ENCODE measurements at regions not wholly inside any gene's neighbourhood (a gene's known extent, or its start where the extent isn't known, plus 50 kb on each side); places are given as distances from the start of the nearest gene placed in this dataset.

GRCh38 chr4:58522765-58523382, 1412.7 kb upstream of the IGFBP7 start:
- Histone ChIP-seq H3K9ac (ENCODE audit: low read depth in 1 of 2, low read length in 2 of 2) (no peak overlapping the region), H3K9me3 (ENCODE audit: control insufficient read depth in 2 of 2, low read length in 2 of 2) (no peaks in the 10 kb centered on the region), H3K36me3 (ENCODE audit: control insufficient read depth in 2 of 2, insufficient read depth in 2 of 2, low read length in 2 of 2) (no peaks in the 10 kb centered on the region), H3K4me1 (ENCODE audit: control insufficient read depth in 2 of 2, insufficient read depth in 2 of 2, low read length in 2 of 2) (no peaks in the 10 kb centered on the region), H3K4me3 (ENCODE audit: low read length in 2 of 2) (no peak overlapping the region), H3K27ac (ENCODE audit: low read depth in 2 of 2, low read length in 2 of 2) (no peak overlapping the region), H3K27me3 (ENCODE audit: control insufficient read depth in 2 of 2, insufficient read depth in 2 of 2, low read length in 2 of 2) (no peaks in the 10 kb centered on the region)

- Histone ChIP-seq H3K4me1 (ENCODE audit: control insufficient read depth in 2 of 2, insufficient read depth in 2 of 2, low read length in 2 of 2) (no peaks in the 10 kb centered on the region), H3K9me3 (ENCODE audit: control insufficient read depth in 2 of 2, low read length in 2 of 2) (no peaks in the 10 kb centered on the region), H3K27me3 (ENCODE audit: control insufficient read depth in 2 of 2, insufficient read depth in 2 of 2, low read length in 2 of 2) (no peaks in the 10 kb centered on the region), H3K27ac (ENCODE audit: low read depth in 2 of 2, low read length in 2 of 2) (no peak overlapping the region), H3K4me3 (ENCODE audit: low read length in 2 of 2) (no peak overlapping the region), H3K36me3 (ENCODE audit: control insufficient read depth in 2 of 2, insufficient read depth in 2 of 2, low read length in 2 of 2) (no peaks in the 10 kb centered on the region), H3K9ac (ENCODE audit: low read depth in 1 of 2, low read length in 2 of 2) (no peak overlapping the region)
Measured at GRCh38 chr4:58515226-58515625, 1405.0 kb upstream of the IGFBP7 start.

GRCh38 chr4:58514299-58514698, 1404.1 kb upstream of the IGFBP7 start:
- Histone ChIP-seq H3K27me3 (ENCODE audit: control insufficient read depth in 2 of 2, insufficient read depth in 2 of 2, low read length in 2 of 2) (no peaks in the 10 kb centered on the region), H3K4me3 (ENCODE audit: low read length in 2 of 2) (no peak overlapping the region), H3K4me1 (ENCODE audit: control insufficient read depth in 2 of 2, insufficient read depth in 2 of 2, low read length in 2 of 2) (no peaks in the 10 kb centered on the region), H3K36me3 (ENCODE audit: control insufficient read depth in 2 of 2, insufficient read depth in 2 of 2, low read length in 2 of 2) (no peaks in the 10 kb centered on the region), H3K27ac (ENCODE audit: low read depth in 2 of 2, low read length in 2 of 2) (no peak overlapping the region), H3K9ac (ENCODE audit: low read depth in 1 of 2, low read length in 2 of 2) (no peak overlapping the region), H3K9me3 (ENCODE audit: control insufficient read depth in 2 of 2, low read length in 2 of 2) (no peaks in the 10 kb centered on the region)

GRCh38 chr4:58510652-58511051, 1400.5 kb upstream of the IGFBP7 start:
- Histone ChIP-seq H3K4me1 (ENCODE audit: control insufficient read depth in 2 of 2, insufficient read depth in 2 of 2, low read length in 2 of 2) (no peaks in the 10 kb centered on the region), H3K9ac (ENCODE audit: low read depth in 1 of 2, low read length in 2 of 2) (no peak overlapping the region), H3K27me3 (ENCODE audit: control insufficient read depth in 2 of 2, insufficient read depth in 2 of 2, low read length in 2 of 2) (no peaks in the 10 kb centered on the region), H3K4me3 (ENCODE audit: low read length in 2 of 2) (no peak overlapping the region), H3K9me3 (ENCODE audit: control insufficient read depth in 2 of 2, low read length in 2 of 2) (no peaks in the 10 kb centered on the region), H3K27ac (ENCODE audit: low read depth in 2 of 2, low read length in 2 of 2) (no peak overlapping the region), H3K36me3 (ENCODE audit: control insufficient read depth in 2 of 2, insufficient read depth in 2 of 2, low read length in 2 of 2) (no peaks in the 10 kb centered on the region)

GRCh38 chr4:58507079-58507478, 1396.9 kb upstream of the IGFBP7 start:
- Histone ChIP-seq H3K36me3 (ENCODE audit: control insufficient read depth in 2 of 2, insufficient read depth in 2 of 2, low read length in 2 of 2) (no peaks in the 10 kb centered on the region), H3K9me3 (ENCODE audit: control insufficient read depth in 2 of 2, low read length in 2 of 2) (no peaks in the 10 kb centered on the region), H3K27ac (ENCODE audit: low read depth in 2 of 2, low read length in 2 of 2) (no peak overlapping the region), H3K9ac (ENCODE audit: low read depth in 1 of 2, low read length in 2 of 2) (no peak overlapping the region), H3K4me3 (ENCODE audit: low read length in 2 of 2) (no peak overlapping the region), H3K4me1 (ENCODE audit: control insufficient read depth in 2 of 2, insufficient read depth in 2 of 2, low read length in 2 of 2) (no peaks in the 10 kb centered on the region), H3K27me3 (ENCODE audit: control insufficient read depth in 2 of 2, insufficient read depth in 2 of 2, low read length in 2 of 2) (no peaks in the 10 kb centered on the region)

- no peak overlapping the region for H3K27ac ChIP-seq (ENCODE audit: low read depth in 2 of 2, low read length in 2 of 2)
Measured at GRCh38 chr4:58502839-58503238, 1392.7 kb upstream of the IGFBP7 start.

GRCh38 chr4:58499182-58499581, 1389.0 kb upstream of the IGFBP7 start:
- Histone ChIP-seq H3K27me3 (ENCODE audit: control insufficient read depth in 2 of 2, insufficient read depth in 2 of 2, low read length in 2 of 2) (no peaks in the 10 kb centered on the region), H3K9me3 (ENCODE audit: control insufficient read depth in 2 of 2, low read length in 2 of 2) (no peaks in the 10 kb centered on the region), H3K36me3 (ENCODE audit: control insufficient read depth in 2 of 2, insufficient read depth in 2 of 2, low read length in 2 of 2) (no peaks in the 10 kb centered on the region), H3K9ac (ENCODE audit: low read depth in 1 of 2, low read length in 2 of 2) (no peak overlapping the region), H3K4me3 (ENCODE audit: low read length in 2 of 2) (no peak overlapping the region), H3K27ac (ENCODE audit: low read depth in 2 of 2, low read length in 2 of 2) (no peak overlapping the region), H3K4me1 (ENCODE audit: control insufficient read depth in 2 of 2, insufficient read depth in 2 of 2, low read length in 2 of 2) (no peaks in the 10 kb centered on the region)

More at GRCh38 chr4:58502839-58503238, 1392.7 kb upstream of the IGFBP7 start:
- Histone ChIP-seq H3K9ac (ENCODE audit: low read depth in 1 of 2, low read length in 2 of 2) (no peak overlapping the region), H3K4me1 (ENCODE audit: control insufficient read depth in 2 of 2, insufficient read depth in 2 of 2, low read length in 2 of 2) (no peaks in the 10 kb centered on the region), H3K4me3 (ENCODE audit: low read length in 2 of 2) (no peak overlapping the region), H3K9me3 (ENCODE audit: control insufficient read depth in 2 of 2, low read length in 2 of 2) (no peaks in the 10 kb centered on the region), H3K27me3 (ENCODE audit: control insufficient read depth in 2 of 2, insufficient read depth in 2 of 2, low read length in 2 of 2) (no peaks in the 10 kb centered on the region), H3K36me3 (ENCODE audit: control insufficient read depth in 2 of 2, insufficient read depth in 2 of 2, low read length in 2 of 2) (no peaks in the 10 kb centered on the region)

GRCh38 chr4:58491620-58492019, 1381.4 kb upstream of the IGFBP7 start:
- Histone ChIP-seq H3K4me3 (ENCODE audit: low read length in 2 of 2) (no peak overlapping the region), H3K4me1 (ENCODE audit: control insufficient read depth in 2 of 2, insufficient read depth in 2 of 2, low read length in 2 of 2) (no peaks in the 10 kb centered on the region), H3K36me3 (ENCODE audit: control insufficient read depth in 2 of 2, insufficient read depth in 2 of 2, low read length in 2 of 2) (no peaks in the 10 kb centered on the region), H3K9ac (ENCODE audit: low read depth in 1 of 2, low read length in 2 of 2) (no peak overlapping the region), H3K9me3 (ENCODE audit: control insufficient read depth in 2 of 2, low read length in 2 of 2) (no peaks in the 10 kb centered on the region), H3K27ac (ENCODE audit: low read depth in 2 of 2, low read length in 2 of 2) (no peak overlapping the region), H3K27me3 (ENCODE audit: control insufficient read depth in 2 of 2, insufficient read depth in 2 of 2, low read length in 2 of 2) (no peaks in the 10 kb centered on the region)

- Histone ChIP-seq H3K36me3 (ENCODE audit: control insufficient read depth in 2 of 2, insufficient read depth in 2 of 2, low read length in 2 of 2) (no peaks in the 10 kb centered on the region), H3K27ac (ENCODE audit: low read depth in 2 of 2, low read length in 2 of 2) (no peak overlapping the region), H3K4me3 (ENCODE audit: low read length in 2 of 2) (no peak overlapping the region), H3K4me1 (ENCODE audit: control insufficient read depth in 2 of 2, insufficient read depth in 2 of 2, low read length in 2 of 2) (no peaks in the 10 kb centered on the region), H3K27me3 (ENCODE audit: control insufficient read depth in 2 of 2, insufficient read depth in 2 of 2, low read length in 2 of 2) (no peaks in the 10 kb centered on the region), H3K9ac (ENCODE audit: low read depth in 1 of 2, low read length in 2 of 2) (no peak overlapping the region), H3K9me3 (ENCODE audit: control insufficient read depth in 2 of 2, low read length in 2 of 2) (no peaks in the 10 kb centered on the region)
Measured at GRCh38 chr4:58477950-58478349, 1367.8 kb upstream of the IGFBP7 start.

GRCh38 chr4:58477513-58477912, 1367.3 kb upstream of the IGFBP7 start:
- Histone ChIP-seq H3K4me1 (ENCODE audit: control insufficient read depth in 2 of 2, insufficient read depth in 2 of 2, low read length in 2 of 2) (no peaks in the 10 kb centered on the region), H3K36me3 (ENCODE audit: control insufficient read depth in 2 of 2, insufficient read depth in 2 of 2, low read length in 2 of 2) (no peaks in the 10 kb centered on the region), H3K4me3 (ENCODE audit: low read length in 2 of 2) (no peak overlapping the region), H3K9ac (ENCODE audit: low read depth in 1 of 2, low read length in 2 of 2) (no peak overlapping the region), H3K27me3 (ENCODE audit: control insufficient read depth in 2 of 2, insufficient read depth in 2 of 2, low read length in 2 of 2) (no peaks in the 10 kb centered on the region), H3K9me3 (ENCODE audit: control insufficient read depth in 2 of 2, low read length in 2 of 2) (no peaks in the 10 kb centered on the region), H3K27ac (ENCODE audit: low read depth in 2 of 2, low read length in 2 of 2) (no peak overlapping the region)

- Histone ChIP-seq H3K4me1 (ENCODE audit: control insufficient read depth in 2 of 2, insufficient read depth in 2 of 2, low read length in 2 of 2) (no peaks in the 10 kb centered on the region), H3K27ac (ENCODE audit: low read depth in 2 of 2, low read length in 2 of 2) (no peak overlapping the region), H3K9me3 (ENCODE audit: control insufficient read depth in 2 of 2, low read length in 2 of 2) (no peaks in the 10 kb centered on the region), H3K27me3 (ENCODE audit: control insufficient read depth in 2 of 2, insufficient read depth in 2 of 2, low read length in 2 of 2) (no peaks in the 10 kb centered on the region), H3K9ac (ENCODE audit: low read depth in 1 of 2, low read length in 2 of 2) (no peak overlapping the region), H3K4me3 (ENCODE audit: low read length in 2 of 2) (no peak overlapping the region), H3K36me3 (ENCODE audit: control insufficient read depth in 2 of 2, insufficient read depth in 2 of 2, low read length in 2 of 2) (no peaks in the 10 kb centered on the region)
Measured at GRCh38 chr4:58475097-58475496, 1364.9 kb upstream of the IGFBP7 start.

Measured in mucosa of rectum (tissue), 2 donors.